HG03457 (cell line): ENCODE measurements at regions not wholly inside any gene's neighbourhood (a gene's known extent, or its start where the extent isn't known, plus 50 kb on each side); places are given as distances from the start of the nearest gene placed in this dataset.
"Not testable (repeated sequence)": the region's sequence is repeated elsewhere in the genome, so short reads cannot be mapped to it uniquely, and the experiment has no call there.

Source experiments
- ATAC-seq: cut with Tn5 transposase; IDR thresholded peaks from one replicate; pipeline ENCODE4 v1.9.1; 2021; ENCODE audit warnings: moderate number of reproducible peaks; ENCODE audit not compliant: unreplicated experiment

- no peak for ATAC-seq
Measured at GRCh38 chr2:129191530-129191929, 787.9 kb upstream of the RAB6C start.

GRCh38 chr2:129192117-129192516 is 787.3 kb upstream of the RAB6C start:
- ATAC-seq: no peak

GRCh38 chr2:129192841-129193253 is 786.6 kb upstream of the RAB6C start:
- no peak for ATAC-seq

GRCh38 chr2:129193961-129194360 is 785.5 kb upstream of the RAB6C start:
- no peak for ATAC-seq

- ATAC-seq: no peak
Measured at GRCh38 chr2:129199501-129199900, 780.0 kb upstream of the RAB6C start.

- no peak for ATAC-seq
Measured at GRCh38 chr2:129201696-129202095, 777.8 kb upstream of the RAB6C start.

GRCh38 chr2:129203331-129203730 is 776.1 kb upstream of the RAB6C start:
- ATAC-seq: no peak

- ATAC-seq: not testable (repeated sequence)
Measured at GRCh38 chr2:129204581-129204980, 774.9 kb upstream of the RAB6C start.

- no peak for ATAC-seq
Measured at GRCh38 chr2:129205176-129205575, 774.3 kb upstream of the RAB6C start.

GRCh38 chr2:129205766-129206165 is 773.7 kb upstream of the RAB6C start:
- no peak for ATAC-seq

- no peak for ATAC-seq
Measured at GRCh38 chr2:129212299-129212958, 767.0 kb upstream of the RAB6C start.

- ATAC-seq: no peak
Measured at GRCh38 chr2:129224022-129224421, 755.4 kb upstream of the RAB6C start.

- no peak for ATAC-seq
Measured at GRCh38 chr2:129224486-129224885, 755.0 kb upstream of the RAB6C start.

- ATAC-seq: no peak
Measured at GRCh38 chr2:129229196-129229595, 750.3 kb upstream of the RAB6C start.

- ATAC-seq: no peak
Measured at GRCh38 chr2:129229830-129230441, 749.5 kb upstream of the RAB6C start.

- no peak for ATAC-seq
Measured at GRCh38 chr2:129231924-129232323, 747.5 kb upstream of the RAB6C start.

- no peak for ATAC-seq
Measured at GRCh38 chr2:129233166-129233565, 746.3 kb upstream of the RAB6C start.

- ATAC-seq: no peak
Measured at GRCh38 chr2:129233751-129234406, 745.6 kb upstream of the RAB6C start.

- ATAC-seq: no peak
Measured at GRCh38 chr2:129236601-129237000, 742.9 kb upstream of the RAB6C start.

- ATAC-seq: no peak
Measured at GRCh38 chr2:129237966-129238725, 741.3 kb upstream of the RAB6C start.

GRCh38 chr2:129239141-129239540 is 740.3 kb upstream of the RAB6C start:
- no peak for ATAC-seq

GRCh38 chr2:129240061-129240460 is 739.4 kb upstream of the RAB6C start:
- no peak for ATAC-seq
